H9 (cell line): ENCODE measurements at regions not wholly inside any gene's neighbourhood (a gene's known extent, or its start where the extent isn't known, plus 50 kb on each side); places are given as distances from the start of the nearest gene placed in this dataset.

Experiments used
- DNase-seq: peaks from one replicate; pipeline ENCODE4 v3.0.0-alpha.2; 2017
- H2AFZ ChIP-seq: one replicate; pipeline ENCODE4 v1.6.1; 2013; ENCODE audit warnings: mild to moderate bottlenecking, low read length, control low read depth, moderate library complexity
- H2AK5ac ChIP-seq: 2 replicates; pipeline ENCODE4 v1.6.1; 2013; ENCODE audit warnings: low read length, control low read depth, mixed read lengths; ENCODE audit not compliant: insufficient read length
- H2BK120ac ChIP-seq: one replicate; pipeline ENCODE4 v1.6.1; 2013; ENCODE audit warnings: low read depth, mild to moderate bottlenecking, low read length, control low read depth, inconsistent platforms; ENCODE audit not compliant: poor library complexity, severe bottlenecking
- H2BK12ac ChIP-seq: 2 replicates; pipeline ENCODE4 v1.6.1; 2013; ENCODE audit warnings: low read length, control low read depth, mixed read lengths, low read depth; ENCODE audit not compliant: insufficient read length
- H2BK15ac ChIP-seq: 2 replicates; pipeline ENCODE4 v1.6.1; 2013; ENCODE audit warnings: low read depth, low read length, control low read depth
- H2BK20ac ChIP-seq: one replicate; pipeline ENCODE4 v1.6.1; 2013; ENCODE audit warnings: low read depth, mild to moderate bottlenecking, low read length, control low read depth, inconsistent platforms; ENCODE audit not compliant: poor library complexity, severe bottlenecking
- H2BK5ac ChIP-seq: 2 replicates; pipeline ENCODE4 v1.6.1; 2013; ENCODE audit warnings: low read length, control low read depth, mixed read lengths; ENCODE audit not compliant: insufficient read length
- H3K14ac ChIP-seq: 2 replicates; pipeline ENCODE4 v1.6.1; 2013; ENCODE audit warnings: low read length, control low read depth; ENCODE audit not compliant: insufficient read depth
- H3K18ac ChIP-seq: 2 replicates; pipeline ENCODE4 v1.6.1; 2013; ENCODE audit warnings: low read depth, mild to moderate bottlenecking, mixed read lengths, low read length, control low read depth; ENCODE audit not compliant: insufficient read length
- H3K23ac ChIP-seq: 2 replicates; pipeline ENCODE4 v1.6.1; 2013; ENCODE audit warnings: low read length, control low read depth, mixed read lengths, low read depth; ENCODE audit not compliant: insufficient read length
- H3K23me2 ChIP-seq: 2 replicates; pipeline ENCODE4 v1.6.1; 2013; ENCODE audit warnings: low read depth, mild to moderate bottlenecking, mixed read lengths, low read length, control low read depth; ENCODE audit not compliant: insufficient read length, poor library complexity, severe bottlenecking
- H3K27ac ChIP-seq: 2 replicates; pipeline ENCODE4 v1.5.1; 2013; ENCODE audit warnings: low read length, control low read depth, mixed read lengths, low read depth; ENCODE audit not compliant: insufficient read length
- H3K27me3 ChIP-seq: 2 replicates; pipeline ENCODE4 v1.6.1; 2013; ENCODE audit warnings: low read length, control low read depth, inconsistent platforms; ENCODE audit not compliant: insufficient read depth
- H3K4ac ChIP-seq: 2 replicates; pipeline ENCODE4 v1.6.1; 2013; ENCODE audit warnings: low read depth, mild to moderate bottlenecking, control low read depth, inconsistent platforms, low read length, moderate library complexity
- H3K4me1 ChIP-seq: 2 replicates; pipeline ENCODE4 v1.6.1; 2013; ENCODE audit warnings: low read length, control low read depth, inconsistent platforms; ENCODE audit not compliant: insufficient read depth
- H3K4me2 ChIP-seq: 2 replicates; pipeline ENCODE4 v1.6.1; 2013; ENCODE audit warnings: low read length, control low read depth, mixed read lengths; ENCODE audit not compliant: insufficient read length, insufficient read depth
- H3K56ac ChIP-seq: 2 replicates; pipeline ENCODE4 v1.6.1; 2013; ENCODE audit warnings: low read depth, mild to moderate bottlenecking, mixed read lengths, low read length, control low read depth; ENCODE audit not compliant: insufficient read length
- H3K79me1 ChIP-seq: 2 replicates; pipeline ENCODE4 v1.6.1; 2013; ENCODE audit warnings: low read depth, mild to moderate bottlenecking, moderate library complexity, low read length, control low read depth, inconsistent platforms; ENCODE audit not compliant: insufficient read depth, poor library complexity, severe bottlenecking
- H3K79me2 ChIP-seq: 2 replicates; pipeline ENCODE4 v1.6.1; 2013; ENCODE audit warnings: low read length, control low read depth, inconsistent platforms; ENCODE audit not compliant: insufficient read depth
- H3K9ac ChIP-seq: 2 replicates; pipeline ENCODE4 v1.6.1; 2013; ENCODE audit warnings: low read length, control low read depth, mixed read lengths; ENCODE audit not compliant: insufficient read length; ENCODE audit errors: extremely low read depth
- H3K9me3 ChIP-seq: one replicate; pipeline ENCODE4 v1.6.1; 2013; ENCODE audit warnings: low read depth, low read length, inconsistent platforms; ENCODE audit not compliant: control insufficient read depth
- H3T11ph ChIP-seq: one replicate; pipeline ENCODE4 v1.6.1; 2013; ENCODE audit warnings: mild to moderate bottlenecking, low read length, control low read depth, inconsistent platforms
- H4K20me1 ChIP-seq: one replicate; pipeline ENCODE4 v1.6.1; 2013; ENCODE audit not compliant: control insufficient read depth, insufficient read length, insufficient read depth
- H4K5ac ChIP-seq: 2 replicates; pipeline ENCODE4 v1.6.1; 2013; ENCODE audit warnings: low read depth, mild to moderate bottlenecking, mixed read lengths, low read length, control low read depth; ENCODE audit not compliant: insufficient read length
- H4K8ac ChIP-seq: replicated peaks from 2 replicates; pipeline ENCODE4 v1.6.1; 2013; ENCODE audit warnings: low read length, control low read depth, mixed read lengths, low read depth; ENCODE audit not compliant: insufficient read length
- H4K91ac ChIP-seq: 2 replicates; pipeline ENCODE4 v1.6.1; 2013; ENCODE audit warnings: low read depth, mild to moderate bottlenecking, moderate library complexity, mixed read lengths, low read length, control low read depth; ENCODE audit not compliant: insufficient read length
- H3K27ac Mint-ChIP-seq, 3 experiments: 2 replicates in 2 of 3; 3 replicates in 1 of 3; pipeline ENCODE4 v1.8.0; 2020 to 2021; ENCODE audit warnings: mixed read lengths in 3 of 3, mild to moderate bottlenecking in 1 of 3, moderate library complexity in 1 of 3
- H3K27me3 Mint-ChIP-seq: 2 replicates; pipeline ENCODE4 v1.8.0; 2021; ENCODE audit warnings: low read depth, mild to moderate bottlenecking, moderate library complexity, mixed read lengths
- H3K36me3 Mint-ChIP-seq, 3 experiments: 2 replicates in 2 of 3; 3 replicates in 1 of 3; pipeline ENCODE4 v1.8.0; 2020 to 2021; ENCODE audit warnings: low read depth in 3 of 3, mixed read lengths in 3 of 3; ENCODE audit not compliant: insufficient read depth in 1 of 3
- H3K4me1 Mint-ChIP-seq, 2 experiments: 2 replicates each; pipeline ENCODE4 v1.8.0; 2020; ENCODE audit warnings: mixed read lengths in 2 of 2
- H3K4me3 Mint-ChIP-seq, 2 experiments: 2 replicates in 1 of 2; 3 replicates in 1 of 2; pipeline ENCODE4 v1.8.0; 2020 to 2021; ENCODE audit warnings: mild to moderate bottlenecking in 2 of 2, mixed read lengths in 2 of 2, moderate library complexity in 1 of 2
- H3K9me3 Mint-ChIP-seq, 2 experiments: 2 replicates in 1 of 2; 3 replicates in 1 of 2; pipeline ENCODE4 v1.8.0; 2020; ENCODE audit warnings: mild to moderate bottlenecking in 2 of 2, mixed read lengths in 2 of 2, moderate library complexity in 1 of 2
- CTCF ChIP-seq: fragments of 200-600 bp; sonication (generic); conservative IDR thresholded peaks from 3 replicates; pipeline ENCODE4 v1.8.0; 2021; ENCODE audit warnings: antibody characterized with exemption, mild to moderate bottlenecking
- WGBS: extraction: QIAGEN DNeasy Blood & Tissue Kit; methylation state at CpG from one replicate; pipeline ENCODE4 v1.1.7; 2013; ENCODE audit warnings: missing lambda C conversion rate, low lambda C conversion rate, mixed read lengths; ENCODE audit not compliant: insufficient read length; ENCODE audit errors: extremely low coverage; 5-methylcytosine and 5-hydroxymethylcytosine counted together

- Histone ChIP-seq H3K79me1 (no peaks in the 10 kb centered on the region), H3K14ac (no peak overlapping the region), H3K9ac (no peak overlapping the region), H3K4me1 (no peaks in the 10 kb centered on the region), H3K23ac (no peak overlapping the region), H3K4ac (no peak overlapping the region), H3K4me2 (no peak overlapping the region), H4K8ac (no peak overlapping the region), H2BK5ac (no peak overlapping the region), H2BK120ac (no peak overlapping the region), H2BK20ac (no peak overlapping the region), H3K18ac (no peak overlapping the region), H4K20me1 (no peaks in the 10 kb centered on the region), H3T11ph (no peak overlapping the region), H3K56ac (no peak overlapping the region), H3K9me3 (no peaks in the 10 kb centered on the region), H3K23me2 (no peaks in the 10 kb centered on the region), H3K79me2 (no peaks in the 10 kb centered on the region), H2BK15ac (no peak overlapping the region), H2BK12ac (no peak overlapping the region), H4K91ac (no peak overlapping the region), H2AK5ac (no peak overlapping the region), H3K27me3 (no peaks in the 10 kb centered on the region), H4K5ac (no peak overlapping the region), H2AFZ (no peak overlapping the region), H3K27ac (no peak overlapping the region)
- H3K36me3 Mint-ChIP-seq: peaks cover 0 to 5% (median 0%) of the 10 kb centered on the region in 3 experiments; a peak in 1 of 7 replicates
- H3K27ac Mint-ChIP-seq: no peak overlapping the region
- TF ChIP-seq CTCF: no peak
- no peaks in the 10 kb centered on the region for H3K4me1 Mint-ChIP-seq
- H3K9me3 Mint-ChIP-seq: peaks cover 0 to 17% of the 10 kb centered on the region in 2 experiments; a peak in 4 of 5 replicates
- no peak overlapping the region for H3K4me3 Mint-ChIP-seq
- H3K27me3 Mint-ChIP-seq: no peaks in the 10 kb centered on the region
- no CpG with 5 or more reads among the region's 3 CpGs for WGBS
- DNase-seq: no peak
These were observed 84.7 kb upstream of the RIOK2 start for GRCh38 chr5:97267767-97268166.
